Panc1 (cell line): ENCODE measurements at regions not wholly inside any gene's neighbourhood (a gene's known extent, or its start where the extent isn't known, plus 50 kb on each side); places are given as distances from the start of the nearest gene placed in this dataset.

ENCODE experiments used
- ATAC-seq: fragments of 200-7000 bp; cut with Tn5 transposase; 2 replicates; pipeline ENCODE4 v1.9.1; 2020; ENCODE audit warnings: mild to moderate bottlenecking, moderate library complexity
- BruUV-seq: library from RNA; stranded (reverse); fragments of 400-500 nt; replicated peaks from 2 replicates; lab custom pipeline; 2021; lab: Mats Ljungman, UMichigan
- CTCF ChIA-PET: fragments of 300-600 bp; sonication (Branson Sonifier 250); formaldehyde crosslinking; loops from one replicate; lab custom pipeline; 2022; ENCODE audit warnings: antibody characterized with exemption; lab: Charles Lee
- POLR2A ChIA-PET: fragments of 300-600 bp; sonication (Branson Sonifier 250); formaldehyde crosslinking; loops from one replicate; lab custom pipeline; 2022; ENCODE audit warnings: antibody characterized with exemption; lab: Charles Lee
- DNase-seq: peaks from one replicate; pipeline ENCODE4 v3.0.0-alpha.2; 2010; ENCODE audit warnings: low read depth, low spot score
- H3K27ac ChIP-seq: 2 replicates; pipeline ENCODE4 v1.5.1; 2011; ENCODE audit warnings: mild to moderate bottlenecking, low read length, inconsistent platforms
- H3K27me3 ChIP-seq: fragments of 200-500 bp; sonication (Bioruptor generic); 2 replicates; pipeline ENCODE4 v1.6.0; 2014; ENCODE audit warnings: low read length, inconsistent platforms; ENCODE audit not compliant: control insufficient read depth, insufficient read depth
- H3K36me3 ChIP-seq: fragments of 200-500 bp; sonication (Bioruptor generic); 2 replicates; pipeline ENCODE4 v1.5.1; 2014; ENCODE audit warnings: inconsistent platforms, mild to moderate bottlenecking, low read length, moderate library complexity; ENCODE audit not compliant: control insufficient read depth, insufficient read depth
- H3K4me1 ChIP-seq: 2 replicates; pipeline ENCODE4 v1.5.1; 2011; ENCODE audit warnings: inconsistent platforms, mild to moderate bottlenecking, low read length, moderate library complexity; ENCODE audit not compliant: control insufficient read depth, insufficient read depth
- H3K4me3 ChIP-seq, 2 experiments: 2 replicates each; pipeline ENCODE4 v1.5.1; 2011 to 2012; ENCODE audit warnings: low read depth in 2 of 2, low read length in 2 of 2, mild to moderate bottlenecking in 2 of 2, inconsistent platforms in 1 of 2, moderate library complexity in 1 of 2
- H3K9me3 ChIP-seq: fragments of 200-500 bp; sonication (Bioruptor generic); 2 replicates; pipeline ENCODE4 v1.5.1; 2014; ENCODE audit warnings: low read depth, mild to moderate bottlenecking, inconsistent platforms, low read length, moderate library complexity; ENCODE audit not compliant: control insufficient read depth, insufficient read depth
- CTCF ChIP-seq: fragments of 450-650 bp; IDR thresholded peaks from 2 replicates; pipeline ENCODE4 v1.5.1; 2017; ENCODE audit warnings: mild to moderate bottlenecking
- POLR2AphosphoS5 ChIP-seq: IDR thresholded peaks from 2 replicates; pipeline ENCODE4 v1.6.1; 2012; ENCODE audit warnings: mild to moderate bottlenecking, low read depth, low read length, moderate library complexity
- REST ChIP-seq, 2 experiments: IDR thresholded peaks; 2 replicates each; pipeline ENCODE4 v1.6.1; 2011 to 2012; ENCODE audit warnings: low read depth in 2 of 2, control low read depth in 1 of 2, low read length in 1 of 2, mild to moderate bottlenecking in 1 of 2, moderate library complexity in 1 of 2; ENCODE audit not compliant: insufficient read depth in 1 of 2
- SIN3A ChIP-seq: IDR thresholded peaks from 2 replicates; pipeline ENCODE4 v1.6.1; 2012; ENCODE audit warnings: low read depth, mild to moderate bottlenecking, low read length, moderate library complexity, borderline replicate concordance; ENCODE audit not compliant: insufficient read depth
- TCF7L2 ChIP-seq: IDR thresholded peaks from 2 replicates; pipeline ENCODE4 v1.6.1; 2011; ENCODE audit warnings: mild to moderate bottlenecking, low read depth, low read length, inconsistent platforms
- in situ Hi-C: cut with HindIII; loops from 2 replicates; pipeline ENCODE4 v1.10.0; 2016; ENCODE audit warnings: low sequenced_read_pairs, low pct_unique_long_range_greater_than_20kb
- intact Hi-C: fragments of 100-400 bp; cut with micrococcal nuclease; formaldehyde crosslinking; loops from one replicate; pipeline ENCODE4 v1.10.0; 2022; ENCODE audit not compliant: unreplicated experiment

GRCh38 chr5:108578791-108579190 is 168.9 kb upstream of the FER start:
- ATAC-seq: no peak

GRCh38 chr5:108567429-108567828 is 180.3 kb upstream of the FER start:
- no peak for TF ChIP-seq POLR2AphosphoS5
- TF ChIP-seq TCF7L2: no peak
- no peak for TF ChIP-seq SIN3A
- TF ChIP-seq CTCF: no peak
- TF ChIP-seq REST (IDR thresholded peaks at IDR 0.05; ENCODE audit: insufficient read depth in 1 of 2, low read depth in 2 of 2, low read length in 1 of 2): no peak
- Histone ChIP-seq H3K4me1 (no peaks in the 10 kb centered on the region), H3K9me3 (no peaks in the 10 kb centered on the region), H3K36me3 (no peaks in the 10 kb centered on the region), H3K27me3 (0 out of 2 replicates have a peak, but pooled peaks cover 2% of the 10 kb centered on the region), H3K4me3 (no peak overlapping the region), H3K27ac (no peak overlapping the region)
- DNase-seq (no peak), ATAC-seq (no peak)
- POLR2A ChIA-PET: no interaction called here
- BruUV-seq: no TSS peak
- intact Hi-C loops: no loop called here
- in situ Hi-C loops: no loop called here
- CTCF ChIA-PET: no interaction called here

More at GRCh38 chr5:108578791-108579190, 168.9 kb upstream of the FER start:
- H3K27me3 ChIP-seq: peaks cover 8% of the 10 kb centered on the region
- no peaks in the 10 kb centered on the region for H3K9me3 ChIP-seq
- no TSS peak for BruUV-seq
- intact Hi-C loops: no loop called here
- TF ChIP-seq SIN3A (no peak), TCF7L2 (no peak), CTCF (no peak), POLR2AphosphoS5 (no peak), REST (IDR thresholded peaks at IDR 0.05; ENCODE audit: insufficient read depth in 1 of 2, low read depth in 2 of 2, low read length in 1 of 2) (no peak)
- no peaks in the 10 kb centered on the region for H3K36me3 ChIP-seq
- in situ Hi-C loops: no loop called here
- no peak for DNase-seq
- ChIA-PET CTCF (no interaction called here), POLR2A (no interaction called here)
- no peak overlapping the region for H3K27ac ChIP-seq
- no peak overlapping the region for H3K4me3 ChIP-seq
- H3K4me1 ChIP-seq: no peaks in the 10 kb centered on the region
